Activated CD4-positive, alpha-beta T cell treated with anti-CD3 and anti-CD28 coated beads, Interleukin-2, amount 50 U/mL, for 24 hours (primary cell): ENCODE measurements at regions not wholly inside any gene's neighbourhood (a gene's known extent, or its start where the extent isn't known, plus 50 kb on each side); places are given as distances from the start of the nearest gene placed in this dataset.

Experiments used
- DNase-seq, 2 donors: peaks; one replicate each; pipeline ENCODE4 v3.0.0-alpha.2; 2020; ENCODE audit warnings: low read depth in 1 of 2, low spot score in 1 of 2

DNA sequence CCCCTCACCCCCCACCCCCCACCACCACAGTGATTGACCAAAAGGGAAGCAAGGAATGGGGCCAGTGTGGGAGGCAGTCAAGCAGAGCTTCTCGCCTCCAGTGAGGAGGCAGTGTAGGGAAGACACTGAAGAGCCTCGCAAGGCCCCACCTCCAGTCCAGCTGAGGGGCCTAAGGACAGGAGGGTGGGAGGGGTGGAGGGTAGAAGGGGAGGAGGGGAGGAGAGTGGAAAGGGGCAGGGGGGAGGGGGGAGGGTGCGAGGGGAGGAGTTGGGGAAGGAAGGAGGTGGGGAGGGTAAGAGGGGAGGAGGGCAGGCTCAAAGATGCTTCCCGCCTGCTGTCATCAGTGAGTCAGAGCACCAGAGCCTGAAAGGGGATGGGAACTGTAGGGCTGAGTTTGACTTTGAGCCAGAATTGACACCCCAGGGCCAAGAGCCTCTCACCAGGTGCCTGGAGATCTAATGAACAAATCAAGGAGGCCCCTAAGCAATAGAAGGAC is 786.2 kb downstream of the UQCRFS1 start:
- DNase-seq: no peak

DNA sequence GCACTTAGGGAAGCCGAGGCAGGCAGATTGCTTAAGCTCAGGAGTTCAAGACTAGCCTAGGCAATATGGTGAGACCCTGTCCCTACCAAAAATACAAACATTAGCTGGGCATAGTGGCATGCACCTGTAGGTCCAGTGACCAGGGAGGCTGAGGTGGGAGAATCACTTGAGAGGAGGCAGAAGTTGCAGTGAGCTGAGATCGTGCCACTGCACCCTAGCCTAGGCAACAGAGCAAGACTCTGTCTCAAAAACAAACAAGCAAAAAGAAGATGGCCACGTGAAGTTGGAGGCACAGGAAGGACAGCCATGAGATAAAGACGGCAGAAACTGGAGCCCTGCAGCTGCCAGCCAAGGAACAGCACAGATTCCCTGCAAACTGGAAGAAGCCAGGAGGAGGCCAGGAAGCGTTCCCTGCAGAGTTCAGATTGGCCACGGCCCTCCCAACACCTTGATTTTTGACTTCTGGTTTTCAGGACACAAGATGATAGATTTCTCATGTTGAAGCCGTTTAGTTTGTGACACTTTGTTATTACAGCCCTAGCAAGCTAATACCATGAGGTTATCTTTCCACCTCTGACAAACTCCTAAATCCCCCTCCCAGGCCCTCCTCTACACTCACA is 786.7 kb downstream of the UQCRFS1 start:
- DNase-seq: no peak

DNA sequence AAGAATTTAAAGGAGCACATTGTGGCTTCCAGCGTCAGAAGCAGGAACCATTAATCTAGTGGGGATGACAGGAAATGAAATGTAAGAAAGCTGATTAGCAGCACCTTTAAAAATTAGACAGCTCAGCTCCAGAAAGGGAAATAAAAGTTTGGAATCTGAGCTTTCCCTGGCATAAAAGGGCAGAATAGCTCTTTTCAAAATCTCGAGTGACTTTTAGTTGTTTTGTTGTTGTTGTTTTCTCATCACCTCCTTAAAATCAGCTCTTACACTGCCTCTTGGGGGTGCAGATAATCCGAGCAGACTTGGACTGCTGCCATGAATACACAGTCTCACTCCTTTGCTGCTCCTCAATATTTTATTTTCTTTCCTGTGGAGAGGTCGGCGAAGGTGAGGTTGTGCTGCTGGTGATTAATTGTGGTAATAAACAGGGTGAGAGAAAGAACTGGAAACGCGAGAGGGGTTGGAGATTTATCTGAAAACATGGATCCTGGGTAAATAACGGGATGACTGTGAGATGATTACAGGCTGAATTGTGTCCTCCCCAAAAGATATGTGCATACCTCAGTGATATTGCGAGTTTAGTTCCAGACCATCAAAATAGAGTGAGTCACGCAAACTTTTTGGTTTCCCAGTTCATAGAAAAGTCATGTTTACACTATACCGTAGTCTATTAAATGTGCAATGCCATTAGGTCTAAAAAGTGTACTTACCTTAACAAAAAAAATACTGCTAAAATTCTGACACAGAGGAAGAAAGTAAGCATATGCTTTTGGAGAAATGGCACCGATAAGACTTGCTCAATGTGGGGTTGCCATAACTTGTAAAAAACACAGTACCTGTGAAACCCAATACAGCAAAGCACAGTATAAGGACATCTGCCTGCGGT is 787.7 kb downstream of the UQCRFS1 start:
- DNase-seq: no peak

DNA sequence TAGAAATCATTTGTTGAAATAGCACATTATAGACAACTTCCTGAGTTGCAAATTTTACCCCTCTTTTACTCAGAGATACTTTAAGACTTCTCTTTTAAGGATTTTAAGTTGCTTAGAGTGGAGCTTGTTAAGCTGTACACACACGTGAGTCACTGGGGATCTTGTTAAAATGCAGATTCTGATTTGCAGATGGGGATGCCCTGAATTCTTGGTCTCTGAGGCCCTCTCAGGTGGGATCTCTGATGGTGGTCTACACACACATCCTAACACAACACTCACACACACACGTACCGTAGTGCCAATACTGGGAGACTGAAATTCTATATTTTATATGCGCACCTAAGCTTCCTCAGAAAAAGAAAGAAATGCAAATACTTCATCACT is 788.3 kb downstream of the UQCRFS1 start:
- no peak for DNase-seq

DNA sequence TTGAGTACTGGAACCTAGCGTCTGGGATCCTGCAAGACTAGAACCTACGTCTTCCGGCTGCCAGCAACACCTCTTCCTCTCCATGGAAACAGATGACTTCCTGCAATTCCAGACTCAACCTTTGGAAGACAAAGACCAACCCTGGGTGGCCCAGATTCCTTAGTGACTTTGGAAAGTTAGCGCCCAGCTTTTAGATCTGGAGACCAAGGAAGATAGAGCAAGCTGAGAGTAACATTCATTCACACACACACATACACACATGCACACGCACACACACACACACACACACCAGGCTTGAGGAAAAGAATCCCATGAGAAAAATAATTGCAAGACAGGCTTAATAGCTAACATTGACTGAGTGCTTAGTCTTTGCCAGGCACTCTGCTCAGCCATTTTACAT is 788.9 kb downstream of the UQCRFS1 start:
- DNase-seq: no peak

DNA sequence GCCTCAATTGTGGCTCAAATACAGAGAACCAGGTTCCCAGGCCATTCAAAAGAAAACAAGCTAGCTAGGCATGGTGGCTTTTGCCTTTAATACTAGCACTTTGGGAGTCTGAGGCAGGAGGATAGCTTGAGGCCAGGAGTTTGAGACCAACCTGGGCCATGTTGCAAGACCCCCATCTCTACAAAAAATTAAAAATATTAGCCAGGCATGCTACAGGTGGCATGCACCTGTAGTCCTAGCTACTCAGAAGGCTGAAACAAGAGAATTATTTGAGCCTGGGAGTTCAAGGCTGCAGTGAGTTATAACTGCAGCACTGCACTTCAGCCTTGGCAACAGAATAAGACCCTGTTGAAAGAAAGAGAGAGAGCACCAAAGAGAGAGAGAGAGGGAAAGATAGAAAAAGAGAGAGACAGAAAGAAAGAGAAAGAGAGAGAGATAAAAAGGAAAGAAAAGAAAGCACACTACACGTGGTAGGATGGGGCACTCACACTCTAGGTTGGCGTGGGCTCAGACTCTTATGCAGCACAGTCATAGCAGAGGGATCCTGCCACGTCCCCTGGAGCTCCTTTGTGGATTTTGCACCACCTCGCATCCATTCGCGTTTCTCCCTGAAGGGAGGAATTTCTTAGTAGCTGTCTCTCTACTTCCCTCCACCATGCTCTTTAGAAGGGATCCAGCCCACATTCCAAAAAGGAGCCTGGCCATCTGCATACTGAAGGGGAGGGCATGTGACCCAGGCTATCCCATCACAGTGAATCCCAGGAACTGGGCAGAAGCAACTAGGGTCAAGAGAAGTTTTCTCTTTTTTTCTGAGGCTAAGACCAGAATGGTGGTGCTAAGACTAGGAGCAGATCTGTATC is 789.9 kb downstream of the UQCRFS1 start:
- DNase-seq: no peak

DNA sequence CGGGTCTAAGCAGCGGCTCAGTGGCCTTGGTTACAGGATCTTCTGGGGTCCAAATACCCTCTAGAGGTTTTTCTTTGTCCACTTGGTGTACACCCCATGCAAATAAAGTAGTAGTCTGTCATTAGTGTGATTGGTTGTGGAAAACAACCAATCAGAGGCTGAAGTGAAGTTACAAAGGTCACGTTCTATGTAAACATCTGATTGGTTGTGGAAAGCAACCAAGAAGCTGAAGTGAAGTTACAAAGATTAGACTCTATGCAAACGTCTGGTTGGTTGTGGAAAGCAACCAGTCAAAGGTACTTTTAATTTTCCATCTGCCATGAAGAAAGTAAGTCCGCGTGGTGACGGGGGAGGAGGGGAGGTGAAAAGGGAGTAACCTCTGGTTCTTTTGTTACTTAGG is 790.9 kb downstream of the UQCRFS1 start:
- DNase-seq: no peak

DNA sequence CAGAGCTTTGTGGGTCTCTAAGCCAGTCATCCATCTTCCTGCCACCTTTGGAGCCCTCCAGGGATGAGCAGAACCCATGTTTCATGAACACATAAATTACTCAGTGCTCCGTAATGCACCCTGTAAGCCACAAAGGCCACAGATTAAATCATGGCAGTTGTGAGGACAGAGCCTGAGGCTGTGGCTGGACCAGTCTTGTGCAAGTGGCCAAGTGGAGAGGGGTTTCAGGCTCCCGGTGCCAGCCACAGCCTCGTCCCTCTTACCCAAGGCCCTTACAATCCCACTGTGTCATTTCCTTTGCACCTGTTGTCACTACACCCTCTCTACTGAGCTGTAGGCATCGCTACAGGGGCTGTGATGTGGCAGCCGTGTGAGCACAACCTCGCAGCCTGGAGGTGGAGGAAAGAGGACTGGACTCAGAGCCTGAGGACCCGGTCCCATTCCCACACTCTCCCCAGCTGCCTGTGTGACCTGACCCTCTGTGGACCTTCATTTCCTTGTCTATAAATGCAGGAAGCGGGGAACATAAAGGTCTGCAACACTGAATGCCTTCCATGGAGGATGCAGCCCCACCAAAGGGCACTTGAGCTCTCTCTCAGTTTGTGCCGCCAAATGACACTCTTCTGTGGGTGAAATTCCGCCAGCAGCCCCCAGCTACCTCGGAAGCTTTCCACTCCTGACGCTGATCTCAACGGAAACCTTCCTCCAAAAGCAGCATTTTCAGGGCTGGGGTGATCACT is 792.0 kb downstream of the UQCRFS1 start:
- DNase-seq: no peak

DNA sequence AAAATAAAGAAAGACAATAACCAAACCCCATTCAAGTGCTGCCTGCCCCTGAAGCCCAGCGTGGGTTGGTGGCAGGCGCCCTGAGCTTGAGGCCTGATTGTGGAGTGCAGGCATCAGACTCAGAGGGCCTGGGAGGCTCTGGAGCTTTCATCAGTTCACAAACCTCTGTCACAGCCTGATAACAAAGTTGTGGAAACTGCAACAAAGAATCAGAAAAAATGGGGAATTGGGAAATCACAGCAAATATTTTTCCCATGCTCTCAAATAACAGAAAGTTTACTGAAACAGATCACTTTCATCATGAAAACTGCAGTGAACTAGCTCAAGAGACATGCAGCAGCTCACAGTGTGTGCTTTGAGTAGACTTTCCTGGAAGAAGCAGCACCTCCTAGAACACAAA is 793.6 kb downstream of the UQCRFS1 start:
- DNase-seq: no peak

DNA sequence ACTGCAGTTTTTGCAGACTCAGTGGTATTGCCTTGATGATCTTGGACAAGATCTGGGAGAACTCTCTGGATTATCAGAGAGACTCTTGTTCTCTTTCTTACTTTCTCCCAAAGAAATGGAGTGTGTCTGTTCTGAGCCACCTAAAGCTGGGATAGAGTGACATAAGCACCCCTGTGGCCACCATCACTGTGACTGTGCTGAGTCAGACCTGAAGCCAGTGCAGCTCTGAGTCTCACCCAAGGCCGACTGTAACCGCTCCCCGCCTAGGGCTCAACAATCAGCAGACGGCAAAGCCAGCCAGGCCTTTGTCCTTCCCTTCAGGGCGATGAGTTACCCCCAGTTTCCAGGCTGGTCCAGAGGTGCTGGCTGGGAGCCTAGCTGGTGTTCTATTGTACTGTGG is 795.6 kb downstream of the UQCRFS1 start:
- DNase-seq: no peak

DNA sequence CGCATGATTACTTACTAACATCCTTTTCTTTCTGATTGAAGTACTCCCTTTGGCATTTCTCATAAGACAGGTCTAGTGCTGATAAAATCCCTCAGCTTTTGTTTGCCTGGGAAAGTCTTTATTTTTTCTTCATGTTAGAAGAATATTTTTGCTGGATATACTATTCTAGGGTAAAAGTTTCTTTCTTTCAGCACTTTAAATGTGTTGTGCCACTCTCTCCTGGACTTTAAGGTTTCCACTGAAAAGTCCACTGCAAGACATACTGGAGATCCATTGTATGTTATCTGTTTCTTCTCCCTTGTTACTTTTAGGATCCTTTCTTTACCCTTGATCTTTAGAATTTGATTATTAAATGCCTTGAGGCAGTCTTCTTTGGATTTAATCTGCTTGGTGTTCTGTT is 796.7 kb downstream of the UQCRFS1 start:
- no peak for DNase-seq

DNA sequence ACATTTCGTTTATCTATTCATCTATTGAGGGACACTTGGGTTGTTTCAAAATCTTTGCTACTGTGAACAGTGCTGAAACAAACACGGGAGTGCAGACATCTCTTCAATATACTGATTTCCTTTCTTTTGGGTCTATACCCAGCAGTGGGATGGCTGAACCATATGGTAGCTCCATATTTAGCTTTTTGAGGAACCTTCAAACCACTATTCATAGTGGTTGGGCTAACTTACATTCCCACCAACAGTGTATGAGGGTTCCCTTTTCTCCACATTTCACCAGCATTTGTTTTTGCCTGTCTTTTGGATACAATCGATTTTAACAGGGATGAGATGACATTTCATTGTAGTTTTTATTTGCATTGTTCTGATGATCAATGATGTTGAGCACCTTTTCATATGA is 798.2 kb downstream of the UQCRFS1 start:
- no peak for DNase-seq

DNA sequence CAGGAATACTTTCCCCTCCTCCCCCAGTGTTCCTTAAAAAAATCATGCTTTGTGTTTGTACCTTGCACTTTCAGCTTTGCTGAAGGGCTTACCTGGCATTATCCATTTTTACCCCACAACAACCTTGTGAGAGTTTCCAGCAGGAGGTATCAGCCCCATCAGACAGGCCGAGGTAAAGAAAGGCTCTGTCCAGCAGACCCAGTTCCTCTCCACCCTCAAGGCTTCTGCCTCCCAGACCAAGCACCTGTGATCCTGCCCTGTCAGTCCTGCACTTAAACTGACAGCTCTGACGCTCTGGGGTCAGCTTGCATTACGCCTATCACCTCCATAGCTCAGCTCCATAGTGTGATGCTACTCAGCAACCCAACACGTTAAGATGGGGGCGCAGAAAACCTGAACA is 803.1 kb downstream of the UQCRFS1 start:
- DNase-seq: no peak

DNA sequence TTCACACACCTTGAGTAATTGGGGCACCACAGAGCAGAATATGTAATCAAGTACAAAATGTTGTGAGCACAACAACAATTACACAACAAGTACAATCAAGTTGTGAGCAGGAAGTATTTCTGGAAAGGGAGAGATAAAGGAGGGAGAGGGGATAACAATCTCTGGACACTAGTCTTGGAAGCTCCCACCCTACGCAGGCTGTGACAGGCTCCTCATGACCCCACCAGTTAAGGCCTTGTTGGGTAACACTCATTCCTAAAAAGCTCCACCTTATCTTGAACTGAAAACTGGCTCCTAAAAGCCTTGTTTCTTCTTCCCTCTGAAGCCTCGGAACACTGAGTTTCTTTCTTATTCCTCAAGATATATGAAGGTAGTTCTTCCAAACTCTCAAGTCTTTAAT is 806.0 kb downstream of the UQCRFS1 start:
- DNase-seq: no peak

DNA sequence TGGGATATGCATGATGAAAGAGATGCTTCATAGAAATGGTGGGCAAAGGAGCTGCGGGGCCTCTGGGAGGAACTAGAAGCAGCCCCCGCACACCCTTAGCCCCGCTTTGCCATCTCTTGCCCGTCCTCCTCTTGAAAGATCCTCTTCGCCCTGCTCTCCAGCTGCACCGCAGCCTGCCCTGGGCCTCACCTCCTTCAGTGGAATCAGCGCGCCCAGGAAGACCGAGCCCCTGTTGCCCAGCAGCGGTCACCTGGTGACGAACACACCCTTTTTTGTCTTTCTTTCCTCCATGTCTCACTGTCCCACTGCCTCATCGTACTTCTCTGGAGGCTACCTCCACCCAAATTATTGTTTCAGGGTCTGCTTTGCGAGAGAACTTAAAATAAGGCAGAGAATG is 807.6 kb downstream of the UQCRFS1 start:
- no peak for DNase-seq

DNA sequence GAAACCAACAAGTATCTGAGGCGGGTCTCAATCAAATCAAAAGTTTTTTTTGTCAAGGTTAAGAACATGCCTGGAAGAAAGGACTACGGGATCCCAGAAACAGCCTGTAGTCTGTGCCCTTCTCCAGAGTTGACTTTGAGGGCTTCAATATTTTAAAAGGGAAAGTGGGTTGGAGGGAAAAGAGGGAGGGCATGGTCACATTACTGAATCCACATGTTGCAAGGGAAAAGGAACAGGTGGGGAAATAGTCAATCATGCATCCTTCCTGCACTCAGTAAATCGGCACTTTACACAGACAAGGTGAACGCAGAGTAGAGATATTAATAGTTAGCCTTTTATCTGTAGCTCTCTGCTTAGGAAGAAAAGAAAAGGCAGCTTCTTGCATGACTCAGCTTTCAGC is 808.5 kb downstream of the UQCRFS1 start:
- DNase-seq: no peak

DNA sequence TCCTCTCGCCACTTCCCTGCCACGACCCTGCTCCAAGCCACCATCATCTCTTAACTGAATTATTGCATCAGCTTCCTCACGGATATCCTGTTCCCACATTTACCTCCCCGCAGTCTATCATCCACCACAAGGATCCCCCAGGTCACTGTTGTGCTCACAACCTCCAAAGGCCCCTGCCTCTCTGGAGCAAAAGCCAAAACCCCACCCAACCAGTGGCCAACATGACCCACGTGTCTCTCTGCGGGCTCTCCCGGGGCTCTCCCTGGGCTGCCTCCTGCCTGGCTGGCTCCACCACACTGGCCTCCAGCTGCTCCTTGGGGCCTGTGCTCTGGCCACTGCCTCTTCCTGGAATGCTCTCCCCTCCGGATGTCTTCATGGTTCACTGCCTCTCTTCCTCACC is 809.3 kb downstream of the UQCRFS1 start:
- DNase-seq: no peak

DNA sequence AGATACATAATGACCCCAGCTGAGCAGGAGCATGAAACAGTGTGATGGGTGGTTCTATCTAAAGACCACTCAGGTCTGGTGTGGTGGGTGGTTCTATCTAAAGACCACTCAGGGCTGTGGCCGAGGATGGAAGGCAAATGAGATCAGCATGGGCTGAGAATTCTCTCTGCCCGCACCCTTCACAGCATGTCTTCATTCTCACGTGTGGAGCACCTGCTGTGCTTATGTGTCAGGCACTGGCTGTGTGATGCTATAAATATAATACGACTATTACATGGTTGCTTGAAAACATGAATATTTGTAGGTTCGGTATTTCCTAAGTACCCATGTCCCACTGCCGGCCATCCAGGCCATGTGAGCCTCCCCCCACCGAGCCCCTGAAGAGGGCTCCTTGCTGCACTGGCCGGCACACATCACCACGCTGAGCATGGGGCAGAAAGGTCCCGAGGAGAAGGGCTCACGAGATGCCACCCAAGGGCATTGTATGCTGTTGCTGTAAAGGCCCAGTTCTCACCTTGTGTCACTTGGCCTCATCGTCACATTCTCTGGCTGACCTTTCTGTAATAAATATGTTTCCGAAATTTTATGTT is 810.2 kb downstream of the UQCRFS1 start:
- DNase-seq: no peak

DNA sequence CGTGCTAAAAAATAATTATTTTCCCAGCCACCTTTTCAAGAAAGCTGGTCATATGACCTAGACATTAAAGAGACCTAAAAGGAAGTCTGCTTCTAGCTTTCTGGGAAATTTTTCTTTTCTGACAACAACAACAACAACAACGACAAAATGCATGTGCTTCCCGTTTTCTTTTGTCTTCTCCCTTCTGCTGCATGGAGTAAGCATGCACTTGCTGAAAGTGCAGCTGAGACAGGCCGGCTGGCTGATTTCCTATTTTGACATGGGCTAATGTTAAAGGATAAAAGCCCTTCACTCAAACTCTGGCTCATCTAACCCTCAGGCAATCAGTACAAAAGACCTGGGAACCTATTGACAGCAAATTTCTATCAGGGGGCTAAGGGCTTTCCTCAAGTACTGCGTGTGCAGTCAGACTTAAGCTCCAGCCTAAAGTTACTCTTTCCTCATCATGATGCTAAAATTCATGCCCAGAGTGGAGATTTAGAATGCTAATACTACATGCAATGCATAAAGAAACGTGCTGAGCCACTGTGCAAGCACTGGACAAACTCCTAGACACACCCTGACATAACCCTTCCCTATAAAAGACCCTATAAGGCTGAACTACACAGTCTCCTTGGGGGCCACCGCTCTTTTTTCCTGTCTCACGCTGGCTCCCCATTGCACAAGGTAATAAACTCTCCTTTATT is 811.1 kb downstream of the UQCRFS1 start:
- DNase-seq: no peak
